ENCODE measurements at regions not wholly inside any gene's neighbourhood (a gene's known extent, or its start where the extent isn't known, plus 50 kb on each side); places are given as distances from the start of the nearest gene placed in this dataset.

DNA sequence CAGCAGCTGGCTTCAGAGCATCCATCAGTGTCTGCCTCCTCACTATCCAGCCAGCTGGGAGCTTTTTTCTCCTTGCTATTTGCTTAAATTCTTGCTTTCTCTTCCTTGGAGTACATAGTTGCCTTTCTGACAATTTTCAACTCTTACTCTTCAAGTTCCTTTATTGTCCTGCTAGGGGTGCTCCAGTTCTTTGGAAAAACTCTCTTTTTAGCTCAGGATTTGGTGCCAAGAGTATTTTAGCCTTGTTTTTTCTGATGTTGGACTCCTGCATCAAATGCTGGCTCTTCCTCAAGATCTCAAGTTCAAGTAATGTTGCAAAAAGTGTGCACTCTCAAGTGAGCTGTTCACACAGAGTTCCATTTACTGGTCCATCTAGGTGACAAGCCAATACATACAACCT is 126.4 kb downstream of the KDR start:
- no peak for TF ChIP-seq POLR2AphosphoS5 (IDR thresholded peaks at IDR 0.05; ENCODE audit: low read depth, low read length)
- no peak for TF ChIP-seq POLR2A (IDR thresholded peaks at IDR 0.05; ENCODE audit: low read depth, low read length)
